Activated T-cell treated with anti-CD3 and anti-CD28 coated beads for 4 hours (primary cell): ENCODE measurements at regions not wholly inside any gene's neighbourhood (a gene's known extent, or its start where the extent isn't known, plus 50 kb on each side); places are given as distances from the start of the nearest gene placed in this dataset.

Experiments
- DNase-seq: peaks from one replicate; pipeline ENCODE4 v3.0.0-alpha.2; 2020

DNA sequence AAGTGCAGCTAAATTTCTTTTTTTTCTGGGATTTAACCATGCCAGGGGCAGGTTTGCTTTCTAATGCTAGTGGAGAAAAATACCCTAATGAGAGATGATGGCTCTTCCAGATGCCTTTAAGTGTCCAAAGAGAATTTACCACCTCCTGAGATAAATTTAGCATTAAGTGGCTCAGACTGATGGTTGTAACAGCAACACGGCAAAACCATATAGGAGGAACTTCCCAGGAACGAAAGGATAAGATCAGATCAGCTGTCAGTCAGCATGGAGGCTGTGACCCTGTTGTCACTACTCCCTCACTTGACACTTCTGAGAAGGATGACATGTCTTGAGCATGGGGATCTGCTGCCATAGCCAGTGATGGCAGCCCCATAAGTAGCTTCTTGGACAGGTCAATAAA, 860.0 kb downstream of the QKI start:
- no peak for DNase-seq

DNA sequence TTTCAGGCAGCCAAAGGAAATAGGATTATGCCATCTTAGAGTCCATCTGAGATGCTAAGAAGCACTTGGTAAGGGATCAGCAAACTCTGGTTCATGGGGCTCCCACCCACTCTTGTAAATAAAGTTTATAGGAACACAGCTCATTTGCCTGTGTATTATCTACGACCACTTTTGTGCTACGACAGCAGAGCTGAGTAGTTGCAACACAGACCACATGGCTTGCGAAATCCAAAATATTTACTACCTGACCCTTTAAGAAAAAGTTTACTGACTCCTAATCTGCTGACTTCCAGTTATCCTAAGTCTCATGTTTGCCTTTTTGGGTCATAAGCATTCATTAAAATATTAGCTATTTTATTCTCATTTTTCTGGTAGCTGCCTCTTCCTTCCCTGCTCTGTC, 859.0 kb downstream of the QKI start:
- no peak for DNase-seq

- no peak for DNase-seq
These were observed 852.3 kb downstream of the QKI start for GRCh38 chr6:164266851-164267250.

- DNase-seq: no peak
These were observed 847.8 kb downstream of the QKI start for GRCh38 chr6:164262348-164262747.

DNA sequence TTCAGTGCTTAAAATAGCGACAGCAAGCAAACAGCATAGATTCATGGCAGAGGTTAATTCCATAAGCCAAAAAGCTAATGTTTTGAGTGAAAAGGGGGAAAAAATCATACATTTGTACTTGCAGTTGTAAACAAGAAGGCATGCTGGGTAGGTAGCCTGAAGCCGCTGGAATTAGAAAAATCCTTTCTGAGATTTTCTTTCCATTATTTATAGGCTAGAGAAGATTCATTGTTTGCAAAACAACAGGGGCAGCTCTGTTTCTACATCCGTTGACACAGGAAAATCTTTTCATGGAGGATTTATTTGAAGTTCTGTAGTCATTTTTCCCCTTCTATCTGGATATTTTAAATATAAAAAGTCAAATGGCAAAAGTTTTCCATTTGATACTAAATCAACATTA, 843.9 kb downstream of the QKI start:
- no peak for DNase-seq

DNA sequence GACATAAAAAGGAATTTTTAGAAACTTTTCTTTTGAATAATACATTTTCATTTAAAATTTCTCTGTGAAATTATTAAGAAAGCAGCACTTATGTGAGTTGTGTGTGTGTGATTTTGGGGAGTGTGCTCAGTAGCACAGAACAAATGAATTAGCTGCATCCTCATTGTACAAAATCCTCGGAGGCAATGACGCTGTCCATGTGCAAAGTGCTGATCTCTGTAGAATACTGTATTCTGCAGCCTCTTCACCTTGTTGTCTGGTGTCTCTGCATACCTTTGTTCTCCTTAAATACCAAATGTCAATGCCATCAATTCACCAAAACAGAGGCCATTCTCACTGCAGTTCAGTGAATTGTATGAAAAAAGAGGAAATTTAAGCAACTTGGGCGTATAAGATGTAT, 838.4 kb downstream of the QKI start:
- DNase-seq: no peak

- no peak for DNase-seq
These were observed 837.8 kb downstream of the QKI start for GRCh38 chr6:164252291-164252690.

DNA sequence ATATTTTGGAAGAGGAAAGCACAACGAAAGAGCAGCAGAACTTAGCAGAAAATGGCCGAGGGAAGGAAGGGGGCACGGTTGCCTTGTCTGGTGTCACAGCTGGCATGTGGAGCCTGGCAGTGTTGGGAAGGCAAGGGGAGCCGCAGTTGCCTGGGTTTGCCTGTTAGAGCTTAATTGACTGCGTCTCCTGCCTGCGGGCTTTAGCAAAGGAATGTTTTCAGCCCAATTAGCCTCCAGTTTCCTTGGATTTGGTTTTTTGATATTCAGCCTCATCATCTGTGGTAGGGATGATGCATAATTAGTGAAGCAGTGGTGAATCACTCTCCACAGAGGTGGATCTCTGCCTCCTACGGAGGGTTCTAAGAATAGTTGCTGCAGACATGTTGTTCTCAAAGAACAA, 832.6 kb downstream of the QKI start:
- no peak for DNase-seq

DNA sequence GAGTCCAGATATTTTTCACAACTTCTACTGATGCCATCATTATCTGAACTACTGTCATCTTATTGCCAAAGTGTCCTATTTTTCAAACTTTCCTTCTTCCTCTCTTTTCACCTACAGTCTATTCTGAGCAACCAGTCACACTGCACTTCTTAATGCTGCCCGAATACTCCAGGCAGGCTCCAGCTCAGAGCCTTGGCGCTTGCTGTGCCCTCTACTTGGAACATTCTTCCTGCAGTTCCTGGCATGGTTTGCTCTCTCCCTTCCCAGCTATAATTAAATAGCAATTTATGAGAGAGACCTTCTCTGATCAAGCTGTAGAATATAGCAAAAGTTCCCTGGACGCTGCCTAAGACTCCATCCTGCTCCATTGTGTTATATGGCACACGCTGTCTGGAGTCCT, 831.6 kb downstream of the QKI start:
- DNase-seq: no peak

DNA sequence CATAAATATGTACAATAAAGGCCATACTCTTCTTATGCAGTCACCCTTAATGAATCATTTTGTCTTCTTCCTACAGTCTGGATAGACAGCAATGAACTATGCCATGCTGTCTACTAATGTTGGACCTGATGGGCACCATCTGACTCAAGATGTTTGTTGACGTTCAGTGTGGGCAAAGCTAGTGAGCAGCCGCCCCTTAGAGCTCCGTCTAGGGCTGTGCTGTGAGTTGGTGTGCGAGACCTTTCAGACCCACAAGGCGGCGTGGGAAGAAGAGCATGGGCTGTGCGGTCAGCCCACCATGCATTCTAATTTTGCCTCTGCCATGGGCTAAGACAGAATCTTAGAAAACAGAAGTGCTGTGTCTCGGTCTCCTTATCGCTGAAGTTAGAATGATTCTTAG, 829.4 kb downstream of the QKI start:
- DNase-seq: no peak

GRCh38 chr6:164243012-164243610, 828.6 kb downstream of the QKI start:
- DNase-seq: no peak

GRCh38 chr6:164230804-164231203, 816.3 kb downstream of the QKI start:
- DNase-seq: no peak

- no peak for DNase-seq
These were observed 815.7 kb downstream of the QKI start for GRCh38 chr6:164230259-164230658.

- DNase-seq: no peak
These were observed 815.2 kb downstream of the QKI start for GRCh38 chr6:164229716-164230115.

GRCh38 chr6:164227952-164228522, 813.5 kb downstream of the QKI start:
- DNase-seq: no peak

DNA sequence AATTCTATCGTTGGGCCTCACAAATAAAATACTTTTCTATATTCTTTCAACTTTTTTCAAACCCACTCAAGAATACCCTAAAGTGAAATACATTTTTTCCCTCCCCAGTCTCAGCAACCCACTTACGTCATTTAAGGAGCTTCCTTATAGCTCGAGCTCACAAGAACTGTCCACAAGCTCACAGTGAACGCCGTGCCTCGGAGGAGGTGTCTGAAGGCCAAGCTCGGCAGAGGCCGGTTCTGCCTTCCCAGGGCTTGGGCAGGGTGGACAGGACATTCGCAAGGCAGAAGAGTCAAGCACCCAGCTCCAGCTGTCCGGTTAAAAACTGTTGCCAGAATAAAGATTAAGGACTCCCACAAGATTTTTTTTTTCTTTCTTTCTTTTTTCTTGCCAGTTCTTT, 802.3 kb downstream of the QKI start:
- no peak for DNase-seq

GRCh38 chr6:164216368-164216767, 801.9 kb downstream of the QKI start:
- no peak for DNase-seq

DNA sequence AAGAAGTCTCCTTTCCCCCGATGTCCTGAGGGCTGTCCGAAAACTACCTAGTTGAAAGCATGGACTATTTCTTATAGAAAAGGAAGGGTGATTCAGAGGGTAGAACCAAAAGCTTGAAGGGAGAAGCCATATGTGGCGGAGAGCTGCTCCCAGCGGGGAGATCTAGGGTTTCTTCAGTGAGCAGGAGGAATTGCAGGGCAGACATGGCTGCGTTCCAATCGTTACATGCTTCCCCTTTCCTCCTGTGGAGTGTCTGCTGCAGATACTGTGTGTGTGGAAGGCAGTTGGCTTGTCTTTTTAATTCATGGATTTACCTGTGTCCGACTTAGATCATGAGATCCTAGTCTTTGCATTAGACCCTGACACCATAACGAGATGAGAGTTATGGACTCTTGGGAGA, 799.5 kb downstream of the QKI start:
- DNase-seq: no peak

GRCh38 chr6:164211254-164211653, 796.7 kb downstream of the QKI start:
- no peak for DNase-seq

DNA sequence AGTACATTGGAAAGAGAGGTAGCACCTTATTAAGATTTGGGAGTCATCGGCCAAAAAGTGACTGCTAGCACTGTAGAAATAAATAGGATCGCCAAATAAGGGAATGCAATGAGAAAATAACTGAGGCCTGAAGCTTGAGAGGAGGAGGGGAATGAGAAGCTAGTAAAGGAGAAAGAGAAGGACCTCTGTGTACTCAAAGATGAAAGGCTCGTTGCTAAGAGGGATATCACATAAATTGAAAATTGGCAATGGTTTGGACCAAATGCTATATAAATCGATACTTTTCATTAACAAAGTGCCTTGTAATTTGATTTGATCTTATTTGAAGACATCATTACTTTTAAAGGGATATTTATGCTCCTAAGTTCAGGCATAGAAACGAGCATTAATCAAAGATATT, 796.3 kb downstream of the QKI start:
- no peak for DNase-seq

GRCh38 chr6:164210323-164210722, 795.8 kb downstream of the QKI start:
- no peak for DNase-seq

DNA sequence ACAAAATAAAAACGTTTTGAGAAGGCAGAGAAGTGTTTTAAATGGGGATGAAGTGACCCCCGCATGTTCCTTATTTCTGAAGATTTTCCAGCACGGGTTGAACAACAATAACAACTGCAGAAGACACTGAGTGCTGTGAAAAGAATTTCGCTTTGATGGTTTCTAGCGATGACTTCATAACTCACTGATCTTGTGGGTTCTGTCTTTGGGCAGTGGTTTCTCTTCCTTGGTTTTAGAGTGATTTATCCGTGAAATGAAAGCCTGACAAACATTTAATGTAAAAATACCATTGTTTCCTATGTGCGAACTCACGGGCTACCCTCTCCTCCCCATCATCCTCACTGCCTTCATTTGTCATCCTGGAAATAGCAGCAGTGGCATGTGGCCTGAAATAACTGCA, 793.9 kb downstream of the QKI start:
- DNase-seq: no peak

DNA sequence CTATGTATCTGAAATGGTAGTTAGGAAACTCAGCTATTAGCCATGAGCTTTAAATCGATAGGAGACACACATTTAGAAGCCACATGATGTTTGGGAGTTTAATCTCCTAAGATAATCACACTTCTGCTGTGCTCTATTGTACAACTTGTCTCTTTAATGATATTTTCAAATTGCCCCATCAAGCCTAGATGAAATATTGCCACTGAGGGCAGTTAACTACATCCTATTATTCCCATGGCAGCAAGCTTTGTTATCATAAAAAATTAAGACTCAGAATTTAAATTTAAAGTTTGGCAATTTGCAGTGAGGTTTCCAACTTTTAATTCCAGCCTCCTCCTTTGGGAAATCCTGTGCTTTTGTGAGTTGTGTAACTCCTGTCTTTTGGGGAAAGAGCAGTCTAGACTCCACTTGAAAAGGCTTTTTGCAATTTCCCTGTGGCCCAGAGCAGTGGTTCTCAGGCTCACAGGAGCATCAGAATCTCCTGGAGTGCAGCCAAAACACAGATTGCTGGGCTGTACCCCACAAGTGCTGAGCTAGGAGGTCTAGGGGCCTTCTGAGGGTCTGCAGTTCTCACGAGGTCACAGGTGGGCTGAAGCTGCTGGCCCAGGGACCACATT, 792.4 kb downstream of the QKI start:
- no peak for DNase-seq

GRCh38 chr6:164200071-164200470, 785.6 kb downstream of the QKI start:
- DNase-seq: no peak

- no peak for DNase-seq
These were observed 781.4 kb downstream of the QKI start for GRCh38 chr6:164195942-164196281.
